Uterus (tissue), 2 donors: ENCODE measurements at regions not wholly inside any gene's neighbourhood (a gene's known extent, or its start where the extent isn't known, plus 50 kb on each side); places are given as distances from the start of the nearest gene placed in this dataset.

Experiments used
- CTCF ChIP-seq, 4 experiments: fragments of 200-600 bp in 2 of 4; fragments of 450-650 bp in 2 of 4; sonication (generic) in 2 of 4; IDR thresholded peaks; one replicate each; pipeline ENCODE4 v1.5.1; 2016 to 2019; ENCODE audit warnings: antibody characterized with exemption in 4 of 4, mild to moderate bottlenecking in 2 of 4, moderate library complexity in 1 of 4
- POLR2A ChIP-seq, 2 donors: fragments of 450-650 bp; IDR thresholded peaks; one replicate each; pipeline ENCODE4 v1.6.1; 2016; ENCODE audit warnings: antibody characterized with exemption in 2 of 2, mild to moderate bottlenecking in 1 of 2, moderate library complexity in 1 of 2

GRCh38 chr5:2164586-2164985 is 281.9 kb upstream of the IRX4 start:
- TF ChIP-seq CTCF (IDR thresholded peaks at IDR 0.05) (no peak), POLR2A (IDR thresholded peaks at IDR 0.05) (no peak)
